Middle frontal gyrus (tissue), 1 donor: ENCODE measurements at regions not wholly inside any gene's neighbourhood (a gene's known extent, or its start where the extent isn't known, plus 50 kb on each side); places are given as distances from the start of the nearest gene placed in this dataset.

Source experiments
- DNase-seq: peaks from one replicate; pipeline ENCODE4 v3.0.0-alpha.2; 2015; ENCODE audit warnings: low spot score; ENCODE audit errors: extremely low spot score

DNA sequence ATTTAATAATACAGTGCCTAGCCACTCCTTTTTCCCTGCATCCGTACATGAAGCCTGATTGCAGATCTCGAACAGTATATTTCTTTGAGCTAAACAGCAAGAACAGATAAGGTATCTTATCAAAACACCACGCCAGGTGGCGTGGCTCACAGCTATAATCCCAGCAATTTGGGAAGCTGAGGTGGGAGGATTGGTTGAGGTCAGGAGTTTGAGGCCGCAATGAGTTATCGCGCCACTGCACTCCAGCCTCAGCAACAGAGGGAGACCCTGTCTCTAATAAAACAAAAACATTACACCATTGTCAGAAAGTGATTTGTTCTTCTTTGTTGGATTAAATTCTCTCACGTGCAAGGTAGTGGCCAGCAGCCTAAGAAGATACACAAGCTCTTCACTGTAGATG is 291.2 kb upstream of the DMRT1 start:
- DNase-seq = no peak

GRCh38 chr9:551986-552929 is 289.2 kb upstream of the DMRT1 start:
- no peak for DNase-seq

- DNase-seq = no peak
Measured at GRCh38 chr9:555493-555892, 286.0 kb upstream of the DMRT1 start.

GRCh38 chr9:556199-556598 is 285.3 kb upstream of the DMRT1 start:
- DNase-seq = no peak

DNA sequence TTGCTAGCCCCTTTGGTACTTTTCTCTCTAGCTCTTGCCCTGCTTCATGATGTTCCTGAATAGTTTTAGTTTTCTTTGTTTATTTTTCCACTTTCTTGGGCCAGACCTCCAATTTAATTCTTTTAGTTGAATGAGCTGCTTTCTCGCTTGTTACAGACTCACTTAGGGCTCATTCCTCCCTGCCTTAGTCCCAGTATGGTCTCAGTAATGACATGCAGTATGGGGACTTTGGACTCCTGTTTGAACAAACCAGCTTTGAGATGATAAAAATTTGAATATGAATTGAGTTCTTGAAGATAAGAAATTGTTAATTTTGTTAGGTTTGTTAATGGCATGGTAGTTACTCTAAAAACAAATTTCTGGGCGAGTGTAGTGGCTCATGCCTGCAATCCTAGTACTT is 284.8 kb upstream of the DMRT1 start:
- no peak for DNase-seq

DNA sequence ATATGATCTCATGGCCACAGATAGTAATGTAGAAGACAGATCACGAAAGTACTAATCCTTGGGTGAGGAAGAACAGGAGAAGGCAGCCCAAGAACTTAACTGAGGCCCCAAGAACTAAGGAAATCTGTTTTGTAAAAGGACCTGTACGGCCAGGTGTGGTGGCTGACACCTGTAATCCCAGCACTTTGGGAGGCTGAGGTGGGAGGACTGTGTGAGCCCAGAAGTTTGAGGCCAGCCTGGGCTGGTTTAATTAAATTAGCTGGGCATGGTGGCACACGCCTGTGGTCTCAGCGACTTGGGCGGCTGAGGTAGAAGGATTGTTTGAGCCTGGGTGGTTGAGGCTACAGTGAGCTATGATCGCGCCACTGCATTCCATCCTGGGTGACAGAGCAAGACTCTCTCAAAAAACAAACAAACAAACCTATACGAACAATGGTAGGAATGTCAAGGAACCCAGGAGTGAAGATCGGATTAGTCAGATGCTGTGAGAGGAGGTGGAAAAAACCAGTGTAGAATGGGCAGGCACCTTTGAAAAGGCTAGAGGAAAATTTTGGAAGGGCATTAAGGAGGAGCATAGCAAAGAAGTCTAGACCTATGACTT is 283.8 kb upstream of the DMRT1 start:
- no peak for DNase-seq

GRCh38 chr9:561427-561826 is 280.1 kb upstream of the DMRT1 start:
- DNase-seq = no peak

DNA sequence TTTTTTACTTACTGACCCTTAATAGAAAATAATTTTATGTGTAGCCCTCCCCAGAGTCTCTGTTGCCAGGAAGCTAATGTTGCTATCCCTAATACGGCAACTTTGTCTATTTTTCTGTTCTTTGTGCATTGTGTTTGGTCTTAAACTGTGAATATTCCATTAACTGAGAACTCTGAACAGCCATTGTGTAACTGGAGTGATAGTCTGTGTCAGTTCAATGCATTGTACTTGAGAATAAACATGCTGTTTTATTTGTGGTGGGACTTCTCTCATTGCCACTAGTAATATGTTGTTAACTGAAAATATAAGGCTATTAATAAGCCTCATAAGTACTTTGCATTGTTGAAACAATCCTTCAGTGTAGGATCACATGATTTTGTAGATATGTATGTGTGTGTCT is 278.3 kb upstream of the DMRT1 start:
- no peak for DNase-seq

DNA sequence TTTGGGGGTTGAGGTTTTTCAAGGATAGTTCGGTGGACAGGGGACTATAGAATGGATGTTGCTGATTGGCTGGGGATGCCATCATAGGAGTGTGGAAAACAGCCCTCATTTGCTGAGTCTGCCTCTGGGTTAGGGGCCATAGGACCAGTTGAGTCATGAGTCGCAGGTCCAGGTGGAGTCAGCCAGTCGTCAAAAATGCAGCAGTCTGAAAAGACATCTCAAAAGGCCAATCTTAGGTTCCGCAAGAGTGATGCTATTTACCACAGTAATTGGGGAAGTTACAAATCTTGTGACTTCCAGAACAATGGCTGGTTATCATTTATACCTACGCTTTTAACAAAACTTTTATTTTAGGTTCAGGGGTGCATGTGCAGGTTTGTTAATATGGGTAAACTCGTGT is 276.0 kb upstream of the DMRT1 start:
- no peak for DNase-seq

DNA sequence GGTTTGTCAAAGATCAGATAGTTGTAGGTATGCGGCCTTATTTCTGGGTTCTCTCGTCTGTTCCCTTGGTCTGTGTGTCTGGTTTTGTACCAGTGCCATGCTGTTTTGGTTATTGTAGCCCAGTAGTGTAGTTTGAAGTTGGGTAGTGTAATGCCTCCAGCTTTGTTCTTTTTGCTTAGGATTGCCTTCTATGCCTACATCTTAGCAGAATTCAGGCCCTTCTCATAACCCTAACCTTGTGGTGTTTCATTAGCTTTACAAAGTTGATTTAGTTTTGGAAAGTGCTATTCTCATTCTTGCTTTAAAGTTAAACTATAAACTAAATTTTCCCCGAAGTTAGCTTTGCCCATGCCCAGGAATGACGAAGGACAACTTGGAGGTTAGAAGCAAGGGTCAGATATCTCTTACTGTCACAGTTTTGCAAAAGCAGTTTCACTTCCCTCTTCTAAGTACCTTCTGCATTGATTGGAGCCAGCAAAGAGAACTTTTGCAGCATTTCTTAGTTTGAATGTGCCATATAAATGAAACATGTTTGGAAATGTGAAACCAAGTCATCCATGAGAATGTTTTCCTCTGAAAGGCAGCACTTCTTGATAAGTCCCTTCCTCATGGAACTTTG is 274.3 kb upstream of the DMRT1 start:
- DNase-seq = no peak

- no peak for DNase-seq
Measured at GRCh38 chr9:567747-568305, 273.7 kb upstream of the DMRT1 start.

DNA sequence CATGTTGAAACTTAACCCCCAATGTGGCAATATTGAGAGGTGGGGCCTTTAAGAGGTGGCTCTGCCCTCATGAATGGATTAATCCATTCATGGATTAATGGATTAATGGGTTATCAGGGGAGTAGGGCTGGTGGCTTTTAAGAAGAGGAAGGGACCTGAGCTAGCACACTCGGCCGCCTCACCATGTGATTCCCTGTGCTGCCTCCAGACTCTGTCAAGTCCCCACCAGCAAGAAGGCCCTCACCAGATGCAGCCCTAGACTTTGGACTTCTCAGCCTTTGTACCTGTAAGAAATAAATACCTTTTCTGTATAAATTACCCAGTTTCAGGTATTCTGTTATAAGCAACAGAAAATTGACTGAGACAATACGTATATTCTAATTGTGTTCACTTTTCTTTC is 272.2 kb upstream of the DMRT1 start:
- no peak for DNase-seq

GRCh38 chr9:570187-570586 is 271.3 kb upstream of the DMRT1 start:
- DNase-seq = no peak

- DNase-seq = no peak
Measured at GRCh38 chr9:571066-571465, 270.4 kb upstream of the DMRT1 start.

DNA sequence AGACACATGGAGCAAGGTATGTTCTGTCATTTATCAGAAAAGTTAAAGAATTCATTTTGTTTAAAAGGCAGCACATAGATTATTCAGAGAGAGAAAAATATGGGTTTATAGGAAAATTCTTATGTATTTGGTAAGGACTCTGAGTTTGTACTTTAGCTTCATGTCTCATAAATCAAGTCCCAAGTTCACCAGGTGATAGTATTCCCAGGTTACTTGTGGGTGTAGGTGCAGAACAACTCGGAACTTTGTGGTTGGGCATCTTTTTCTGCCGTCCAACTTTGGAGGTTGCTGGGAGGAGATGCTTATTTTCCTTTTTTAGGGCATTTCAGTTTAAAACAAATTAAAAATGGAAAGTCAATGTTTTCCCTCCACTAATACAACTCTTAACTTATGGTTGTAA is 269.8 kb upstream of the DMRT1 start:
- DNase-seq = no peak

GRCh38 chr9:573691-574410 is 267.6 kb upstream of the DMRT1 start:
- DNase-seq = no peak

GRCh38 chr9:575139-575538 is 266.4 kb upstream of the DMRT1 start:
- DNase-seq = no peak

DNA sequence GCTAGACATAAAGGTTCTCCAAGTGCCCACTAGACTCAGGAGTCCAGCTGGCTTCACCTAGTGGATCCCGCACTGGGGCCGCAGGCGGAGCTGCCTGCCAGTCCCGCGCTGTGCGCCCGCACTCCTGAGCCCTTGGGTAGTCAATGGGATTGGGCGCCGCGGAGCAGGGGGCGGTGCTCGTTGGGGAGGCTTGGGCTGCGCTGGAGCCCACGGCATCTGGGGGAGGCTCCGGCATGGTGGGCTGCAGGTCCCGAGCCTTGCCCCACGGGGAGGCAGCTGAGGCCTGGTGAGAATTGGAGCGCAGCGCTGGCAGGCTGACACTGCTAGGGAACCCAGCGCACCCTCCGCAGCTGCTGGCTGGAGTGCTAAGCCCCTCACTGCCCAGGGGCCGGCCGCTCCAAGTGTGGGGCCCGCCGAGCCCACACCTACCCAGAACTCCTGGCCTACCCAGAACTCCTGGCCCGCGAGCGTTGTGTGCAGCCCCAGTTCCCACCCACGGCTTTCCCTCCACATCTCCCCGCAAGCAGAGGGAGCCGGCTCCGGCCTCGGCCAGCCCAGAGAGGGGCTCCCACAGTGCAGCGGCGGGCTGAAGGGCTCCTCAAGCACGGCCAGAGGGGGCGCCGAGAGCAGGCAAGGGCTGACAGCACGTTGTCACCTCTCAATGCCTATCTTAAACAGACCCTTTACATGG is 260.7 kb upstream of the DMRT1 start:
- no peak for DNase-seq

- no peak for DNase-seq
Measured at GRCh38 chr9:581673-582497, 259.6 kb upstream of the DMRT1 start.

GRCh38 chr9:582775-583174 is 258.7 kb upstream of the DMRT1 start:
- no peak for DNase-seq
